ENCODE measurements at regions not wholly inside any gene's neighbourhood (a gene's known extent, or its start where the extent isn't known, plus 50 kb on each side); places are given as distances from the start of the nearest gene placed in this dataset.

DNA sequence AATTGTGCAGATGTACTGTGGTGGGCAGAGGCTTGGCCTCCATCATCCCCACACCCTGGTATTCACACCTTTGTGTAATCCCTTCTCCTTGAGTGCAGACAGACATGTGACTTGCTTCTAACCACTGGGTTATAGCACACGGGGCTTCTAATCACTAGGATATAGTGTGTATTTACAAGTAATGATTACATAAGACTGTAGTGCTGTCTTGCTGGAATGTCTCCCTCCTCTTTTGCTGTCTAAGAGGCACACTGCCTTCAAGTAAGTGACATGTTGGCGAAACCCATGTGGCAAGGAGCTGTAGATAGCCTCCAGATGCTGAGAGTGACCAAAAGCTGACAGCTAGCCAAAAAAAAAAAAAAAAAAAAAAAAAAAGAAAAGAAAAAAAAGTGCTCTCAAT, 542.7 kb upstream of the MDFIC2 start:
- DNase-seq (ENCODE audit: low read depth, low spot score) (no peak), FAIRE-seq (no peak)
- Histone ChIP-seq H3K27me3 (ENCODE audit: control insufficient read depth in 2 of 2, insufficient read depth in 2 of 2, low read length in 2 of 2) (no peaks in the 10 kb centered on the region), H3K9ac (replicated peaks; ENCODE audit: extremely low read depth, insufficient read depth, low read length) (no peak overlapping the region), H4K20me1 (replicated peaks; ENCODE audit: control insufficient read depth, extremely low read depth, insufficient read depth, low read length) (no peaks in the 10 kb centered on the region), H3K79me2 (ENCODE audit: control insufficient read depth, insufficient read depth, low read length) (no peaks in the 10 kb centered on the region), H3K9me1 (replicated peaks; ENCODE audit: control insufficient read depth, extremely low read depth, insufficient read depth, low read length) (no peaks in the 10 kb centered on the region), H3K9me3 (replicated peaks; ENCODE audit: control insufficient read depth, insufficient read depth, low read length) (no peaks in the 10 kb centered on the region), H2AFZ (ENCODE audit: low read depth, low read length) (no peak overlapping the region), H3K4me1 (ENCODE audit: control insufficient read depth, extremely low read depth, insufficient read depth, low read length) (peaks cover 32% of the 10 kb centered on the region), H3K4me2 (ENCODE audit: insufficient read depth, low read length) (no peak overlapping the region), H3K4me3 (replicated peaks in 1 of 3; ENCODE audit: insufficient read depth in 1 of 3, low read depth in 1 of 3, low read length in 3 of 3) (no peak overlapping the region), H3K27ac (ENCODE audit: insufficient read depth, low read depth, low read length) (no peak overlapping the region), H3K36me3 (ENCODE audit: control insufficient read depth in 2 of 2, extremely low read depth in 1 of 2, insufficient read depth in 2 of 2, low read length in 2 of 2) (no peaks in the 10 kb centered on the region)
- ChIA-PET CTCF (no interaction called here), POLR2A (no interaction called here)
- no peak for TF ChIP-seq EZH2 (IDR thresholded peaks at IDR 0.05; ENCODE audit: borderline replicate concordance, low read depth, low read length, severe bottlenecking)
- TF ChIP-seq GATA2 (IDR thresholded peaks at IDR 0.05; ENCODE audit: insufficient read depth, insufficient read length, low read depth, low read length): no peak
- TF ChIP-seq, protein P1, sequence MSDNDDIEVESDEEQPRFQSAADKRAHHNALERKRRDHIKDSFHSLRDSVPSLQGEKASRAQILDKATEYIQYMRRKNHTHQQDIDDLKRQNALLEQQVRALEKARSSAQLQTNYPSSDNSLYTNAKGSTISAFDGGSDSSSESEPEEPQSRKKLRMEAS (IDR thresholded peaks at IDR 0.05; ENCODE audit: insufficient read depth, insufficient read length): no peak
- TF ChIP-seq JUN (IDR thresholded peaks at IDR 0.05; ENCODE audit: borderline replicate concordance, insufficient read depth, insufficient read length, low read depth): no peak
- TF ChIP-seq POLR2AphosphoS5 (IDR thresholded peaks at IDR 0.05; ENCODE audit: insufficient read depth, low read depth, low read length): no peak
- TF ChIP-seq POLR2A (IDR thresholded peaks at IDR 0.05; ENCODE audit: low read depth, low read length): no peak
- TF ChIP-seq FOS (IDR thresholded peaks at IDR 0.05; ENCODE audit: borderline replicate concordance, insufficient read depth, low read length): no peak
- TF ChIP-seq, protein P2, sequence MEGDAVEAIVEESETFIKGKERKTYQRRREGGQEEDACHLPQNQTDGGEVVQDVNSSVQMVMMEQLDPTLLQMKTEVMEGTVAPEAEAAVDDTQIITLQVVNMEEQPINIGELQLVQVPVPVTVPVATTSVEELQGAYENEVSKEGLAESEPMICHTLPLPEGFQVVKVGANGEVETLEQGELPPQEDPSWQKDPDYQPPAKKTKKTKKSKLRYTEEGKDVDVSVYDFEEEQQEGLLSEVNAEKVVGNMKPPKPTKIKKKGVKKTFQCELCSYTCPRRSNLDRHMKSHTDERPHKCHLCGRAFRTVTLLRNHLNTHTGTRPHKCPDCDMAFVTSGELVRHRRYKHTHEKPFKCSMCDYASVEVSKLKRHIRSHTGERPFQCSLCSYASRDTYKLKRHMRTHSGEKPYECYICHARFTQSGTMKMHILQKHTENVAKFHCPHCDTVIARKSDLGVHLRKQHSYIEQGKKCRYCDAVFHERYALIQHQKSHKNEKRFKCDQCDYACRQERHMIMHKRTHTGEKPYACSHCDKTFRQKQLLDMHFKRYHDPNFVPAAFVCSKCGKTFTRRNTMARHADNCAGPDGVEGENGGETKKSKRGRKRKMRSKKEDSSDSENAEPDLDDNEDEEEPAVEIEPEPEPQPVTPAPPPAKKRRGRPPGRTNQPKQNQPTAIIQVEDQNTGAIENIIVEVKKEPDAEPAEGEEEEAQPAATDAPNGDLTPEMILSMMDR (IDR thresholded peaks at IDR 0.05; ENCODE audit: extremely low read depth in 1 of 2, insufficient read depth in 1 of 2, low read depth in 1 of 2, low read length in 2 of 2): no peak
- no peak for TF ChIP-seq MYC (IDR thresholded peaks at IDR 0.05; ENCODE audit: low read depth, low read length)
- BruUV-seq (replicated peaks): no TSS peak
- dilution Hi-C loops (cut with MboI; ENCODE audit: extremely low pct_ligation_motif_present, low sequenced_read_pairs): no loop called here
- intact Hi-C loops (cut with micrococcal nuclease): no loop called here

Data from endothelial cell of umbilical vein (primary cell).